Panc1 (cell line): ENCODE measurements at regions not wholly inside any gene's neighbourhood (a gene's known extent, or its start where the extent isn't known, plus 50 kb on each side); places are given as distances from the start of the nearest gene placed in this dataset.

Experiments used
- ATAC-seq: fragments of 200-7000 bp; cut with Tn5 transposase; 2 replicates; pipeline ENCODE4 v1.9.1; 2020; ENCODE audit warnings: mild to moderate bottlenecking, moderate library complexity
- BruUV-seq: library from RNA; stranded (reverse); fragments of 400-500 nt; replicated peaks from 2 replicates; lab custom pipeline; 2021; lab: Mats Ljungman, UMichigan
- CTCF ChIA-PET: fragments of 300-600 bp; sonication (Branson Sonifier 250); formaldehyde crosslinking; loops from one replicate; lab custom pipeline; 2022; ENCODE audit warnings: antibody characterized with exemption; lab: Charles Lee
- POLR2A ChIA-PET: fragments of 300-600 bp; sonication (Branson Sonifier 250); formaldehyde crosslinking; loops from one replicate; lab custom pipeline; 2022; ENCODE audit warnings: antibody characterized with exemption; lab: Charles Lee
- DNase-seq: peaks from one replicate; pipeline ENCODE4 v3.0.0-alpha.2; 2010; ENCODE audit warnings: low read depth, low spot score
- H3K27ac ChIP-seq: 2 replicates; pipeline ENCODE4 v1.5.1; 2011; ENCODE audit warnings: mild to moderate bottlenecking, low read length, inconsistent platforms
- H3K27me3 ChIP-seq: fragments of 200-500 bp; sonication (Bioruptor generic); 2 replicates; pipeline ENCODE4 v1.6.0; 2014; ENCODE audit warnings: low read length, inconsistent platforms; ENCODE audit not compliant: control insufficient read depth, insufficient read depth
- H3K36me3 ChIP-seq: fragments of 200-500 bp; sonication (Bioruptor generic); 2 replicates; pipeline ENCODE4 v1.5.1; 2014; ENCODE audit warnings: inconsistent platforms, mild to moderate bottlenecking, low read length, moderate library complexity; ENCODE audit not compliant: control insufficient read depth, insufficient read depth
- H3K4me1 ChIP-seq: 2 replicates; pipeline ENCODE4 v1.5.1; 2011; ENCODE audit warnings: inconsistent platforms, mild to moderate bottlenecking, low read length, moderate library complexity; ENCODE audit not compliant: control insufficient read depth, insufficient read depth
- H3K4me3 ChIP-seq, 2 experiments: 2 replicates each; pipeline ENCODE4 v1.5.1; 2011 to 2012; ENCODE audit warnings: low read depth in 2 of 2, low read length in 2 of 2, mild to moderate bottlenecking in 2 of 2, inconsistent platforms in 1 of 2, moderate library complexity in 1 of 2
- H3K9me3 ChIP-seq: fragments of 200-500 bp; sonication (Bioruptor generic); 2 replicates; pipeline ENCODE4 v1.5.1; 2014; ENCODE audit warnings: low read depth, mild to moderate bottlenecking, inconsistent platforms, low read length, moderate library complexity; ENCODE audit not compliant: control insufficient read depth, insufficient read depth
- CTCF ChIP-seq: fragments of 450-650 bp; IDR thresholded peaks from 2 replicates; pipeline ENCODE4 v1.5.1; 2017; ENCODE audit warnings: mild to moderate bottlenecking
- POLR2AphosphoS5 ChIP-seq: IDR thresholded peaks from 2 replicates; pipeline ENCODE4 v1.6.1; 2012; ENCODE audit warnings: mild to moderate bottlenecking, low read depth, low read length, moderate library complexity
- REST ChIP-seq, 2 experiments: IDR thresholded peaks; 2 replicates each; pipeline ENCODE4 v1.6.1; 2011 to 2012; ENCODE audit warnings: low read depth in 2 of 2, control low read depth in 1 of 2, low read length in 1 of 2, mild to moderate bottlenecking in 1 of 2, moderate library complexity in 1 of 2; ENCODE audit not compliant: insufficient read depth in 1 of 2
- SIN3A ChIP-seq: IDR thresholded peaks from 2 replicates; pipeline ENCODE4 v1.6.1; 2012; ENCODE audit warnings: low read depth, mild to moderate bottlenecking, low read length, moderate library complexity, borderline replicate concordance; ENCODE audit not compliant: insufficient read depth
- TCF7L2 ChIP-seq: IDR thresholded peaks from 2 replicates; pipeline ENCODE4 v1.6.1; 2011; ENCODE audit warnings: mild to moderate bottlenecking, low read depth, low read length, inconsistent platforms
- in situ Hi-C: cut with HindIII; loops from 2 replicates; pipeline ENCODE4 v1.10.0; 2016; ENCODE audit warnings: low sequenced_read_pairs, low pct_unique_long_range_greater_than_20kb
- intact Hi-C: fragments of 100-400 bp; cut with micrococcal nuclease; formaldehyde crosslinking; loops from one replicate; pipeline ENCODE4 v1.10.0; 2022; ENCODE audit not compliant: unreplicated experiment

GRCh38 chr6:164817662-164818061, 491.7 kb downstream of the C6orf118 start:
- intact Hi-C loops (no loop called here), in situ Hi-C loops (no loop called here)
- H3K4me3 ChIP-seq = no peak overlapping the region
- BruUV-seq = no TSS peak
- H3K9me3 ChIP-seq = no peaks in the 10 kb centered on the region
- DNase-seq = no peak
- TF ChIP-seq CTCF = no peak
- TF ChIP-seq REST (IDR thresholded peaks at IDR 0.05; ENCODE audit: insufficient read depth in 1 of 2, low read depth in 2 of 2, low read length in 1 of 2) = no peak
- no peak for TF ChIP-seq SIN3A
- TF ChIP-seq POLR2AphosphoS5 = no peak
- TF ChIP-seq TCF7L2 = no peak
- no peaks in the 10 kb centered on the region for H3K4me1 ChIP-seq
- no peak for ATAC-seq
- no peaks in the 10 kb centered on the region for H3K27me3 ChIP-seq
- ChIA-PET POLR2A (no interaction called here), CTCF (no interaction called here)
- H3K27ac ChIP-seq = no peak overlapping the region
- H3K36me3 ChIP-seq = no peaks in the 10 kb centered on the region

GRCh38 chr6:164812706-164813105, 496.7 kb downstream of the C6orf118 start:
- no peaks in the 10 kb centered on the region for H3K36me3 ChIP-seq
- intact Hi-C loops (no loop called here), in situ Hi-C loops (no loop called here)

More at GRCh38 chr6:164812706-164813105, 496.7 kb downstream of the C6orf118 start:
- BruUV-seq = no TSS peak
- TF ChIP-seq CTCF (no peak), REST (IDR thresholded peaks at IDR 0.05; ENCODE audit: insufficient read depth in 1 of 2, low read depth in 2 of 2, low read length in 1 of 2) (no peak), TCF7L2 (no peak), SIN3A (no peak), POLR2AphosphoS5 (no peak)
- H3K9me3 ChIP-seq = 0 out of 2 replicates have a peak, but pooled peaks cover 2% of the 10 kb centered on the region
- H3K4me1 ChIP-seq = no peaks in the 10 kb centered on the region
- no peak overlapping the region for H3K27ac ChIP-seq
- H3K27me3 ChIP-seq = no peaks in the 10 kb centered on the region
- ChIA-PET POLR2A (no interaction called here), CTCF (no interaction called here)
- DNase-seq (no peak), ATAC-seq (no peak)
- no peak overlapping the region for H3K4me3 ChIP-seq
